Endodermal cell (in vitro differentiated cells): ENCODE measurements at regions not wholly inside any gene's neighbourhood (a gene's known extent, or its start where the extent isn't known, plus 50 kb on each side); places are given as distances from the start of the nearest gene placed in this dataset.

Experiments used
- DNase-seq: peaks from one replicate; pipeline ENCODE4 v3.0.0-alpha.2; 2017
- H3K27ac ChIP-seq: 2 replicates; pipeline ENCODE4 v1.5.1; 2013; ENCODE audit warnings: mild to moderate bottlenecking, low read depth, low read length, moderate library complexity
- H3K27me3 ChIP-seq: 2 replicates; pipeline ENCODE4 v1.6.1; 2013; ENCODE audit warnings: mild to moderate bottlenecking, low read length, moderate library complexity; ENCODE audit not compliant: insufficient read depth, control insufficient read depth, poor library complexity, severe bottlenecking
- H3K36me3 ChIP-seq: 2 replicates; pipeline ENCODE4 v1.7.0; 2013; ENCODE audit warnings: mild to moderate bottlenecking, low read length, moderate library complexity; ENCODE audit not compliant: control insufficient read depth, insufficient read depth
- H3K4me1 ChIP-seq: one replicate; pipeline ENCODE4 v1.7.0; 2013; ENCODE audit warnings: low read length; ENCODE audit not compliant: control insufficient read depth, insufficient read depth
- H3K4me3 ChIP-seq: 2 replicates; pipeline ENCODE4 v1.5.1; 2013; ENCODE audit warnings: mild to moderate bottlenecking, low read length, moderate library complexity
- H3K9ac ChIP-seq: 2 replicates; pipeline ENCODE4 v1.6.1; 2013; ENCODE audit warnings: mild to moderate bottlenecking, low read length, moderate library complexity; ENCODE audit not compliant: poor library complexity, severe bottlenecking; ENCODE audit errors: extremely low read depth
- H3K9me3 ChIP-seq: 2 replicates; pipeline ENCODE4 v1.6.1; 2013; ENCODE audit warnings: mild to moderate bottlenecking, low read length, moderate library complexity; ENCODE audit not compliant: control insufficient read depth
- H3K27ac Mint-ChIP-seq: 2 replicates; pipeline ENCODE4 v1.8.0; 2020; ENCODE audit warnings: mixed read lengths
- H3K27me3 Mint-ChIP-seq: 2 replicates; pipeline ENCODE4 v1.8.0; 2021; ENCODE audit warnings: mild to moderate bottlenecking, mixed read lengths; ENCODE audit not compliant: insufficient read depth
- H3K36me3 Mint-ChIP-seq: 2 replicates; pipeline ENCODE4 v1.8.0; 2020; ENCODE audit warnings: low read depth, mixed read lengths
- H3K4me1 Mint-ChIP-seq: 2 replicates; pipeline ENCODE4 v1.8.0; 2020; ENCODE audit warnings: mixed read lengths
- H3K4me3 Mint-ChIP-seq: 2 replicates; pipeline ENCODE4 v1.8.0; 2020; ENCODE audit warnings: mild to moderate bottlenecking, moderate library complexity, mixed read lengths
- H3K9me3 Mint-ChIP-seq: 2 replicates; pipeline ENCODE4 v1.8.0; 2020; ENCODE audit warnings: mild to moderate bottlenecking, mixed read lengths
- WGBS, 2 experiments: methylation state at CpG; one replicate each; pipeline versions ENCODE4 v1.1.5 to v1.1.7; 2013; ENCODE audit warnings: missing lambda C conversion rate in 2 of 2, mixed read lengths in 1 of 2; ENCODE audit not compliant: insufficient coverage in 1 of 2, insufficient read length in 1 of 2; 5-methylcytosine and 5-hydroxymethylcytosine counted together
- TF ChIP-seq, protein P1 (sequence below): fragments of 200-600 bp; sonication (generic); conservative IDR thresholded peaks from 2 replicates; pipeline ENCODE4 v1.5.0; 2021; ENCODE audit warnings: antibody characterized with exemption, mild to moderate bottlenecking

DNA sequence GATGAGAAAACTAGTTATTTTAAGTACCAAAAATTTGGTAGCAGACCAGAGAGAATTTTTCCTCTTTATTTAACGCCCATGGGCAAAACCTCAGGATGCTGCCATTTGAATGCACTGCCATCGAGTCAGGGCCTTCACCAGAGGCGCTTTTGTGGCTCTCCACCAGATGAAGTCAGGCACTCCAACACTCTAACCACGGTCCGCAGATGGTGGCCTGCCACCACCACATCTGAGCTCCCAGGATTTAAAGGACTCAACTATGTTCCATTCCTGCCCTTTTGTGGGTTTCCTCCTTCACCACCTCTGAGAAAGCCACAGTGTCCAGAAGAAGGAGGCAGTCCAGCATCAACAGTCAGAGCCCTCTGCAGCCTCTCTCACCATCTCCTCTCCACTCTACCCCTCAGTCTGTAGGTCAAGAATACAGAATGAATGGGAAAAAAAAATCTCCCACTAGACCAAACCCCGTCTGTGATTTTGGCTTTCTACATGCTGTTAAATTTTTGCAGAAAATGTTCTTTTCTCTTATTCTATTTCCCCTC lies 647.4 kb downstream of the USP25 start:
- Histone ChIP-seq H3K4me1 (no peaks in the 10 kb centered on the region), H3K27me3 (no peaks in the 10 kb centered on the region), H3K9me3 (no peaks in the 10 kb centered on the region), H3K36me3 (no peaks in the 10 kb centered on the region), H3K9ac (no peak overlapping the region), H3K27ac (no peak overlapping the region), H3K4me3 (no peak overlapping the region)
- Mint-ChIP-seq H3K27me3 (no peaks in the 10 kb centered on the region), H3K9me3 (no peaks in the 10 kb centered on the region), H3K27ac (no peak overlapping the region), H3K4me1 (no peaks in the 10 kb centered on the region), H3K36me3 (no peaks in the 10 kb centered on the region), H3K4me3 (no peak overlapping the region)
- DNase-seq: no peak
- TF ChIP-seq, protein P1, sequence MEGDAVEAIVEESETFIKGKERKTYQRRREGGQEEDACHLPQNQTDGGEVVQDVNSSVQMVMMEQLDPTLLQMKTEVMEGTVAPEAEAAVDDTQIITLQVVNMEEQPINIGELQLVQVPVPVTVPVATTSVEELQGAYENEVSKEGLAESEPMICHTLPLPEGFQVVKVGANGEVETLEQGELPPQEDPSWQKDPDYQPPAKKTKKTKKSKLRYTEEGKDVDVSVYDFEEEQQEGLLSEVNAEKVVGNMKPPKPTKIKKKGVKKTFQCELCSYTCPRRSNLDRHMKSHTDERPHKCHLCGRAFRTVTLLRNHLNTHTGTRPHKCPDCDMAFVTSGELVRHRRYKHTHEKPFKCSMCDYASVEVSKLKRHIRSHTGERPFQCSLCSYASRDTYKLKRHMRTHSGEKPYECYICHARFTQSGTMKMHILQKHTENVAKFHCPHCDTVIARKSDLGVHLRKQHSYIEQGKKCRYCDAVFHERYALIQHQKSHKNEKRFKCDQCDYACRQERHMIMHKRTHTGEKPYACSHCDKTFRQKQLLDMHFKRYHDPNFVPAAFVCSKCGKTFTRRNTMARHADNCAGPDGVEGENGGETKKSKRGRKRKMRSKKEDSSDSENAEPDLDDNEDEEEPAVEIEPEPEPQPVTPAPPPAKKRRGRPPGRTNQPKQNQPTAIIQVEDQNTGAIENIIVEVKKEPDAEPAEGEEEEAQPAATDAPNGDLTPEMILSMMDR: no peak
- 93 to 96% methylated on average over 4 to 6 of the region's 6 CpGs for WGBS, 2 experiments

DNA sequence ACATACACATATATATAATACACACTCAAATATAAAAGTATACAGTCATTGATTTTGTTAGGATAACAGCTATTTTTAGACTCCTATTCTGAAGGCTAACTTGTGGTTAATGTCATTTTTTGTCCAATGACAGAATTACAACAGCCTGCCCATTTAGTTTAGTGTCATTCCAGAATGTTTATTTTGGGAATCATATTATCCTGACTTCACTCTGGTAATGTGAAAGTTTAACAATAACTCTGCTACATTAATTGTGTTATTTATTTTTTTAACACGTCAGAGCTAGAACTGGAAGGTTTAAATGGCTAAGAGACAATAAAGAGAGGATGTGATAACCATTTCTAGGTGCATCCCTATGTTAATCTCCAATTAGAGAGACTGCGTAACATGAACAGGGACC lies 648.1 kb downstream of the USP25 start:
- no peaks in the 10 kb centered on the region for H3K36me3 Mint-ChIP-seq
- 95% methylated on average over 2 of the region's 2 CpGs; no CpG with 5 or more reads in 1 of the 2 experiments for WGBS, 2 experiments
- H3K27ac Mint-ChIP-seq: no peak overlapping the region
- no peak overlapping the region for H3K4me3 Mint-ChIP-seq
- Histone ChIP-seq H3K4me1 (no peaks in the 10 kb centered on the region), H3K9ac (no peak overlapping the region), H3K9me3 (no peaks in the 10 kb centered on the region), H3K27ac (no peak overlapping the region), H3K36me3 (no peaks in the 10 kb centered on the region), H3K4me3 (no peak overlapping the region), H3K27me3 (no peaks in the 10 kb centered on the region)
- DNase-seq: no peak
- no peaks in the 10 kb centered on the region for H3K27me3 Mint-ChIP-seq
- TF ChIP-seq, protein P1: no peak
- H3K4me1 Mint-ChIP-seq: no peaks in the 10 kb centered on the region
- H3K9me3 Mint-ChIP-seq: no peaks in the 10 kb centered on the region

DNA sequence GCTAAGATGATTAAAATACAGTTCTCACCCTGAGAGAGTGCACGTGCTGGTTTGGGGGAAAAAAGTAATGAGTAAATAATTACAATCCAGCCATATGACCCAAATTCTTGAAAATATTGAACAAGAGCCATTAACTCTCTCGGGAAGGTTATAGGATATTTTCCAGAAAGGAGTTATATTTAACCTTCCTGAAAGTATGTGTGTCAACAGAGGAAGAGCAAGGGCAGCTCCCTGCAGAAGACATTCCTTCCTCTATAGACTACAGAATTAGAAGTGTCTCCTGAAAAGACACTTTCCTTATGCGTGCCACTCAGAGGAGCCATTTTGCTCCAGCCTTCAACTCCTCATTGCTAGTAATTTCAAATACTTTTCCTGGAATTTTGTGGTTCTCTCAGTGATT lies 648.7 kb downstream of the USP25 start:
- WGBS, 2 experiments: 89 to 97% methylated on average over 2 to 3 of the region's 3 CpGs
- Mint-ChIP-seq H3K27ac (no peak overlapping the region), H3K27me3 (no peaks in the 10 kb centered on the region), H3K4me3 (no peak overlapping the region), H3K4me1 (no peaks in the 10 kb centered on the region), H3K9me3 (no peaks in the 10 kb centered on the region), H3K36me3 (no peaks in the 10 kb centered on the region)
- H3K4me1 ChIP-seq: no peaks in the 10 kb centered on the region
- no peak overlapping the region for H3K27ac ChIP-seq
- TF ChIP-seq, protein P1: no peak
- H3K4me3 ChIP-seq: no peak overlapping the region
- no peaks in the 10 kb centered on the region for H3K36me3 ChIP-seq
- no peak overlapping the region for H3K9ac ChIP-seq
- DNase-seq: no peak
- no peaks in the 10 kb centered on the region for H3K9me3 ChIP-seq
- H3K27me3 ChIP-seq: no peaks in the 10 kb centered on the region
